ENCODE measurements at regions not wholly inside any gene's neighbourhood (a gene's known extent, or its start where the extent isn't known, plus 50 kb on each side); places are given as distances from the start of the nearest gene placed in this dataset.

GRCh38 chr20:52429029-52429428 is 237.4 kb upstream of the ZFP64 start:
- Histone ChIP-seq H3K4me1 (ENCODE audit: control insufficient read depth, insufficient read depth, low read length) (no peaks in the 10 kb centered on the region), H3K9me3 (ENCODE audit: control insufficient read depth, insufficient read depth, low read depth, low read length) (no peaks in the 10 kb centered on the region), H3K4me3 (ENCODE audit: low read depth in 2 of 2, low read length in 2 of 2) (no peak overlapping the region), H3K27ac (ENCODE audit: low read length) (no peak overlapping the region), H3K36me3 (ENCODE audit: control insufficient read depth, insufficient read depth, low read length) (no peaks in the 10 kb centered on the region), H3K27me3 (ENCODE audit: control insufficient read depth, insufficient read depth, low read length) (no peaks in the 10 kb centered on the region)
- intact Hi-C loops (cut with micrococcal nuclease; ENCODE audit: unreplicated experiment) (no loop called here), in situ Hi-C loops (cut with HindIII; ENCODE audit: low pct_unique_long_range_greater_than_20kb, low sequenced_read_pairs) (no loop called here)
- BruUV-seq (replicated peaks) = no TSS peak
- no peak for ATAC-seq
- TF ChIP-seq SIN3A (IDR thresholded peaks at IDR 0.05; ENCODE audit: borderline replicate concordance, insufficient read depth, low read depth, low read length) (no peak), REST (IDR thresholded peaks at IDR 0.05; ENCODE audit: insufficient read depth in 1 of 2, low read depth in 2 of 2, low read length in 1 of 2) (no peak), TCF7L2 (IDR thresholded peaks at IDR 0.05; ENCODE audit: low read depth, low read length) (no peak), POLR2AphosphoS5 (IDR thresholded peaks at IDR 0.05; ENCODE audit: low read depth, low read length) (no peak), CTCF (IDR thresholded peaks at IDR 0.05) (no peak)
- ChIA-PET CTCF (no interaction called here), POLR2A (no interaction called here)
- no peak for DNase-seq (ENCODE audit: low read depth, low spot score)

- no TSS peak for BruUV-seq (replicated peaks)
- intact Hi-C loops (cut with micrococcal nuclease; ENCODE audit: unreplicated experiment) = no loop called here
Observed at GRCh38 chr20:52427960-52428359, 236.4 kb upstream of the ZFP64 start.

More at GRCh38 chr20:52427960-52428359, 236.4 kb upstream of the ZFP64 start:
- no peaks in the 10 kb centered on the region for H3K4me1 ChIP-seq (ENCODE audit: control insufficient read depth, insufficient read depth, low read length)
- in situ Hi-C loops (cut with HindIII; ENCODE audit: low pct_unique_long_range_greater_than_20kb, low sequenced_read_pairs) = no loop called here
- H3K27ac ChIP-seq (ENCODE audit: low read length) = no peak overlapping the region
- no peaks in the 10 kb centered on the region for H3K27me3 ChIP-seq (ENCODE audit: control insufficient read depth, insufficient read depth, low read length)
- POLR2A ChIA-PET = no interaction called here
- ATAC-seq (no peak), DNase-seq (ENCODE audit: low read depth, low spot score) (no peak)
- CTCF ChIA-PET = no interaction called here
- H3K4me3 ChIP-seq (ENCODE audit: low read depth in 2 of 2, low read length in 2 of 2) = no peak overlapping the region
- H3K36me3 ChIP-seq (ENCODE audit: control insufficient read depth, insufficient read depth, low read length) = no peaks in the 10 kb centered on the region
- TF ChIP-seq TCF7L2 (IDR thresholded peaks at IDR 0.05; ENCODE audit: low read depth, low read length) (no peak), CTCF (IDR thresholded peaks at IDR 0.05) (no peak)
- no peaks in the 10 kb centered on the region for H3K9me3 ChIP-seq (ENCODE audit: control insufficient read depth, insufficient read depth, low read depth, low read length)
